ENCODE measurements at regions not wholly inside any gene's neighbourhood (a gene's known extent, or its start where the extent isn't known, plus 50 kb on each side); places are given as distances from the start of the nearest gene placed in this dataset.

- peaks cover 4% of the 10 kb centered on the region in 2 donors for H3K9me3 ChIP-seq (ENCODE audit: control insufficient read depth in 2 of 2, low read length in 2 of 2)
- no peak overlapping the region for H3K4me3 ChIP-seq (ENCODE audit: low read length in 2 of 2)
- no peaks in the 10 kb centered on the region for H3K36me3 ChIP-seq (ENCODE audit: control insufficient read depth in 2 of 2, insufficient read depth in 2 of 2, low read length in 2 of 2)
- H3K27me3 ChIP-seq (ENCODE audit: control insufficient read depth in 1 of 2, insufficient read depth in 2 of 2, low read length in 2 of 2) = no peaks in the 10 kb centered on the region
- H3K9ac ChIP-seq (ENCODE audit: low read length in 2 of 2) = no peak overlapping the region
- H3K27ac ChIP-seq (ENCODE audit: low read length) = no peak overlapping the region
- no peaks in the 10 kb centered on the region for H3K4me1 ChIP-seq (ENCODE audit: control insufficient read depth, insufficient read depth, low read length)
These were observed 437.2 kb upstream of the ZFP42 start for GRCh38 chr4:187558391-187558790.

- Histone ChIP-seq H3K9me3 (ENCODE audit: control insufficient read depth in 2 of 2, low read length in 2 of 2) (peaks cover 3% of the 10 kb centered on the region in 2 donors), H3K27ac (ENCODE audit: low read length) (no peak overlapping the region), H3K4me1 (ENCODE audit: control insufficient read depth, insufficient read depth, low read length) (no peaks in the 10 kb centered on the region), H3K36me3 (ENCODE audit: control insufficient read depth in 2 of 2, insufficient read depth in 2 of 2, low read length in 2 of 2) (no peaks in the 10 kb centered on the region), H3K4me3 (ENCODE audit: low read length in 2 of 2) (no peak overlapping the region), H3K27me3 (ENCODE audit: control insufficient read depth in 1 of 2, insufficient read depth in 2 of 2, low read length in 2 of 2) (no peaks in the 10 kb centered on the region), H3K9ac (ENCODE audit: low read length in 2 of 2) (no peak overlapping the region)
These were observed 433.2 kb upstream of the ZFP42 start for GRCh38 chr4:187562345-187562744.

GRCh38 chr4:187565416-187565815 is 430.2 kb upstream of the ZFP42 start:
- no peaks in the 10 kb centered on the region for H3K4me1 ChIP-seq (ENCODE audit: control insufficient read depth, insufficient read depth, low read length)
- no peaks in the 10 kb centered on the region for H3K36me3 ChIP-seq (ENCODE audit: control insufficient read depth in 2 of 2, insufficient read depth in 2 of 2, low read length in 2 of 2)
- H3K4me3 ChIP-seq (ENCODE audit: low read length in 2 of 2) = no peak overlapping the region
- no peaks in the 10 kb centered on the region for H3K9me3 ChIP-seq (ENCODE audit: control insufficient read depth in 2 of 2, low read length in 2 of 2)
- no peak overlapping the region for H3K9ac ChIP-seq (ENCODE audit: low read length in 2 of 2)
- no peaks in the 10 kb centered on the region for H3K27me3 ChIP-seq (ENCODE audit: control insufficient read depth in 1 of 2, insufficient read depth in 2 of 2, low read length in 2 of 2)
- H3K27ac ChIP-seq (ENCODE audit: low read length) = no peak overlapping the region

- H3K9ac ChIP-seq (ENCODE audit: low read length in 2 of 2) = no peak overlapping the region
- H3K4me1 ChIP-seq (ENCODE audit: control insufficient read depth, insufficient read depth, low read length) = no peaks in the 10 kb centered on the region
- H3K27me3 ChIP-seq (ENCODE audit: control insufficient read depth in 1 of 2, insufficient read depth in 2 of 2, low read length in 2 of 2) = no peaks in the 10 kb centered on the region
- no peaks in the 10 kb centered on the region for H3K9me3 ChIP-seq (ENCODE audit: control insufficient read depth in 2 of 2, low read length in 2 of 2)
- no peak overlapping the region for H3K27ac ChIP-seq (ENCODE audit: low read length)
- no peak overlapping the region for H3K4me3 ChIP-seq (ENCODE audit: low read length in 2 of 2)
- H3K36me3 ChIP-seq (ENCODE audit: control insufficient read depth in 2 of 2, insufficient read depth in 2 of 2, low read length in 2 of 2) = no peaks in the 10 kb centered on the region
These were observed 425.7 kb upstream of the ZFP42 start for GRCh38 chr4:187569871-187570270.

GRCh38 chr4:187575706-187576105 is 419.9 kb upstream of the ZFP42 start:
- Histone ChIP-seq H3K4me3 (ENCODE audit: low read length in 2 of 2) (no peak overlapping the region), H3K4me1 (ENCODE audit: control insufficient read depth, insufficient read depth, low read length) (no peaks in the 10 kb centered on the region), H3K9ac (ENCODE audit: low read length in 2 of 2) (no peak overlapping the region), H3K9me3 (ENCODE audit: control insufficient read depth in 2 of 2, low read length in 2 of 2) (no peaks in the 10 kb centered on the region), H3K27me3 (ENCODE audit: control insufficient read depth in 1 of 2, insufficient read depth in 2 of 2, low read length in 2 of 2) (no peaks in the 10 kb centered on the region), H3K27ac (ENCODE audit: low read length) (no peak overlapping the region), H3K36me3 (ENCODE audit: control insufficient read depth in 2 of 2, insufficient read depth in 2 of 2, low read length in 2 of 2) (no peaks in the 10 kb centered on the region)

- Histone ChIP-seq H3K9ac (ENCODE audit: low read length in 2 of 2) (no peak overlapping the region), H3K36me3 (ENCODE audit: control insufficient read depth in 2 of 2, insufficient read depth in 2 of 2, low read length in 2 of 2) (no peaks in the 10 kb centered on the region), H3K9me3 (ENCODE audit: control insufficient read depth in 2 of 2, low read length in 2 of 2) (no peaks in the 10 kb centered on the region), H3K27ac (ENCODE audit: low read length) (no peak overlapping the region), H3K4me3 (ENCODE audit: low read length in 2 of 2) (no peak overlapping the region), H3K27me3 (ENCODE audit: control insufficient read depth in 1 of 2, insufficient read depth in 2 of 2, low read length in 2 of 2) (no peaks in the 10 kb centered on the region), H3K4me1 (ENCODE audit: control insufficient read depth, insufficient read depth, low read length) (no peaks in the 10 kb centered on the region)
These were observed 418.8 kb upstream of the ZFP42 start for GRCh38 chr4:187576751-187577150.

GRCh38 chr4:187577941-187578480 is 417.6 kb upstream of the ZFP42 start:
- H3K4me1 ChIP-seq (ENCODE audit: control insufficient read depth, insufficient read depth, low read length) = no peaks in the 10 kb centered on the region
- no peaks in the 10 kb centered on the region for H3K36me3 ChIP-seq (ENCODE audit: control insufficient read depth in 2 of 2, insufficient read depth in 2 of 2, low read length in 2 of 2)
- no peaks in the 10 kb centered on the region for H3K27me3 ChIP-seq (ENCODE audit: control insufficient read depth in 1 of 2, insufficient read depth in 2 of 2, low read length in 2 of 2)
- H3K27ac ChIP-seq (ENCODE audit: low read length) = no peak overlapping the region
- H3K4me3 ChIP-seq (ENCODE audit: low read length in 2 of 2) = no peak overlapping the region
- H3K9me3 ChIP-seq (ENCODE audit: control insufficient read depth in 2 of 2, low read length in 2 of 2) = no peaks in the 10 kb centered on the region
- H3K9ac ChIP-seq (ENCODE audit: low read length in 2 of 2) = no peak overlapping the region

GRCh38 chr4:187586892-187587291 is 408.7 kb upstream of the ZFP42 start:
- Histone ChIP-seq H3K9ac (ENCODE audit: low read length in 2 of 2) (no peak overlapping the region), H3K27ac (ENCODE audit: low read length) (no peak overlapping the region), H3K4me3 (ENCODE audit: low read length in 2 of 2) (no peak overlapping the region), H3K27me3 (ENCODE audit: control insufficient read depth in 1 of 2, insufficient read depth in 2 of 2, low read length in 2 of 2) (no peaks in the 10 kb centered on the region), H3K4me1 (ENCODE audit: control insufficient read depth, insufficient read depth, low read length) (no peaks in the 10 kb centered on the region), H3K9me3 (ENCODE audit: control insufficient read depth in 2 of 2, low read length in 2 of 2) (no peaks in the 10 kb centered on the region), H3K36me3 (ENCODE audit: control insufficient read depth in 2 of 2, insufficient read depth in 2 of 2, low read length in 2 of 2) (no peaks in the 10 kb centered on the region)

- H3K4me3 ChIP-seq (ENCODE audit: low read length in 2 of 2) = no peak overlapping the region
- H3K27me3 ChIP-seq (ENCODE audit: control insufficient read depth in 1 of 2, insufficient read depth in 2 of 2, low read length in 2 of 2) = no peaks in the 10 kb centered on the region
- no peaks in the 10 kb centered on the region for H3K9me3 ChIP-seq (ENCODE audit: control insufficient read depth in 2 of 2, low read length in 2 of 2)
- H3K27ac ChIP-seq (ENCODE audit: low read length) = no peak overlapping the region
- H3K4me1 ChIP-seq (ENCODE audit: control insufficient read depth, insufficient read depth, low read length) = no peaks in the 10 kb centered on the region
- H3K36me3 ChIP-seq (ENCODE audit: control insufficient read depth in 2 of 2, insufficient read depth in 2 of 2, low read length in 2 of 2) = no peaks in the 10 kb centered on the region
- no peak overlapping the region for H3K9ac ChIP-seq (ENCODE audit: low read length in 2 of 2)
These were observed 397.4 kb upstream of the ZFP42 start for GRCh38 chr4:187598196-187598595.

- Histone ChIP-seq H3K4me3 (ENCODE audit: low read length in 2 of 2) (no peak overlapping the region), H3K27ac (ENCODE audit: low read length) (no peak overlapping the region), H3K9ac (ENCODE audit: low read length in 2 of 2) (no peak overlapping the region)
These were observed 393.1 kb upstream of the ZFP42 start for GRCh38 chr4:187602339-187603092.

More at GRCh38 chr4:187602339-187603092, 393.1 kb upstream of the ZFP42 start:
- no peaks in the 10 kb centered on the region for H3K27me3 ChIP-seq (ENCODE audit: control insufficient read depth in 1 of 2, insufficient read depth in 2 of 2, low read length in 2 of 2)
- no peaks in the 10 kb centered on the region for H3K9me3 ChIP-seq (ENCODE audit: control insufficient read depth in 2 of 2, low read length in 2 of 2)
- no peaks in the 10 kb centered on the region for H3K36me3 ChIP-seq (ENCODE audit: control insufficient read depth in 2 of 2, insufficient read depth in 2 of 2, low read length in 2 of 2)
- H3K4me1 ChIP-seq (ENCODE audit: control insufficient read depth, insufficient read depth, low read length) = no peaks in the 10 kb centered on the region
